ENCODE measurements at regions not wholly inside any gene's neighbourhood (a gene's known extent, or its start where the extent isn't known, plus 50 kb on each side); places are given as distances from the start of the nearest gene placed in this dataset.

GRCh38 chr4:15130441-15130840, 128.2 kb downstream of the CPEB2 start:
- Histone ChIP-seq H3K4me3 (no peak overlapping the region), H3K4me1 (no peaks in the 10 kb centered on the region), H3K36me3 (no peaks in the 10 kb centered on the region), H3K27ac (no peak overlapping the region), H3K9me3 (no peaks in the 10 kb centered on the region), H3K27me3 (no peaks in the 10 kb centered on the region)
- intact Hi-C loops (cut with DNase I): no loop called here
- DNase-seq (ENCODE audit: low spot score in 2 of 2): no peak
- TF ChIP-seq CTCF (IDR thresholded peaks at IDR 0.05): no peak

- H3K36me3 ChIP-seq: no peaks in the 10 kb centered on the region
- DNase-seq (ENCODE audit: low spot score in 2 of 2): no peak
- H3K9me3 ChIP-seq: no peaks in the 10 kb centered on the region
- TF ChIP-seq CTCF (IDR thresholded peaks at IDR 0.05): no peak
- H3K4me3 ChIP-seq: no peak overlapping the region
- H3K4me1 ChIP-seq: no peaks in the 10 kb centered on the region
- no peak overlapping the region for H3K27ac ChIP-seq
- no peaks in the 10 kb centered on the region for H3K27me3 ChIP-seq
- intact Hi-C loops (cut with DNase I): no loop called here
Observed at GRCh38 chr4:15131551-15131950, 129.3 kb downstream of the CPEB2 start.

GRCh38 chr4:15132739-15133138, 130.5 kb downstream of the CPEB2 start:
- Histone ChIP-seq H3K27me3 (no peaks in the 10 kb centered on the region), H3K27ac (no peak overlapping the region), H3K4me1 (no peaks in the 10 kb centered on the region), H3K9me3 (no peaks in the 10 kb centered on the region), H3K36me3 (no peaks in the 10 kb centered on the region), H3K4me3 (no peak overlapping the region)
- intact Hi-C loops (cut with DNase I): no loop called here
- no peak for DNase-seq (ENCODE audit: low spot score in 2 of 2)
- no peak for TF ChIP-seq CTCF (IDR thresholded peaks at IDR 0.05)

- intact Hi-C loops (cut with DNase I): no loop called here
- H3K9me3 ChIP-seq: no peaks in the 10 kb centered on the region
- no peaks in the 10 kb centered on the region for H3K27me3 ChIP-seq
- no peak overlapping the region for H3K27ac ChIP-seq
- H3K4me1 ChIP-seq: no peaks in the 10 kb centered on the region
- no peak overlapping the region for H3K4me3 ChIP-seq
- no peak for TF ChIP-seq CTCF (IDR thresholded peaks at IDR 0.05)
- no peak for DNase-seq (ENCODE audit: low spot score in 2 of 2)
- H3K36me3 ChIP-seq: no peaks in the 10 kb centered on the region
Observed at GRCh38 chr4:15139599-15139998, 137.3 kb downstream of the CPEB2 start.

- Histone ChIP-seq H3K4me1 (no peaks in the 10 kb centered on the region), H3K36me3 (no peaks in the 10 kb centered on the region), H3K4me3 (no peak overlapping the region), H3K27ac (no peak overlapping the region), H3K9me3 (no peaks in the 10 kb centered on the region), H3K27me3 (no peaks in the 10 kb centered on the region)
- DNase-seq (ENCODE audit: low spot score in 2 of 2): no peak
- TF ChIP-seq CTCF (IDR thresholded peaks at IDR 0.05): no peak
- intact Hi-C loops (cut with DNase I): no loop called here
Observed at GRCh38 chr4:15142201-15142600, 139.9 kb downstream of the CPEB2 start.

GRCh38 chr4:15143551-15143950, 141.3 kb downstream of the CPEB2 start:
- no peak overlapping the region for H3K27ac ChIP-seq
- intact Hi-C loops (cut with DNase I): no loop called here
- no peaks in the 10 kb centered on the region for H3K9me3 ChIP-seq
- no peak overlapping the region for H3K4me3 ChIP-seq
- peaks cover 0 to 3% of the 10 kb centered on the region in 2 donors for H3K4me1 ChIP-seq
- TF ChIP-seq CTCF (IDR thresholded peaks at IDR 0.05): no peak
- H3K27me3 ChIP-seq: no peaks in the 10 kb centered on the region
- DNase-seq (ENCODE audit: low spot score in 2 of 2): no peak
- no peaks in the 10 kb centered on the region for H3K36me3 ChIP-seq

Measured in ascending aorta (tissue), 2 donors.